IMR-90 (cell line): ENCODE measurements at regions not wholly inside any gene's neighbourhood (a gene's known extent, or its start where the extent isn't known, plus 50 kb on each side); places are given as distances from the start of the nearest gene placed in this dataset.

Experiments used
- ATAC-seq: fragments of 200-7000 bp; cut with Tn5 transposase; 2 replicates; pipeline ENCODE4 v1.9.1; 2020; ENCODE audit warnings: low read depth, mild to moderate bottlenecking, moderate library complexity
- BruUV-seq: library from RNA; stranded (reverse); fragments of 400-500 nt; replicated peaks from 2 replicates; lab custom pipeline; 2021; lab: Mats Ljungman, UMichigan
- CTCF ChIA-PET: fragments of 300-600 bp; formaldehyde crosslinking; extraction: SDS; loops from one replicate; lab custom pipeline; 2021; ENCODE audit warnings: antibody characterized with exemption; lab: Yijun Ruan, JAX
- POLR2A ChIA-PET: fragments of 300-600 bp; sonication (Branson Sonifier 250); formaldehyde crosslinking; loops from one replicate; lab custom pipeline; 2022; ENCODE audit warnings: antibody characterized with exemption; ENCODE audit not compliant: unreplicated experiment; lab: Charles Lee
- DNase-seq: peaks from one replicate; pipeline ENCODE4 v3.0.0; 2013
- H2AFZ ChIP-seq: replicated peaks from 2 replicates; pipeline ENCODE3; 2013; ENCODE audit warnings: low read length, mild to moderate bottlenecking; ENCODE audit not compliant: poor library complexity
- H2AK5ac ChIP-seq: 2 replicates; pipeline ENCODE4 v1.6.1; 2013; ENCODE audit warnings: low read depth, low read length, inconsistent platforms
- H2AK9ac ChIP-seq: replicated peaks from 2 replicates; pipeline ENCODE3; 2013; ENCODE audit warnings: mild to moderate bottlenecking, low read depth, low read length, moderate library complexity; ENCODE audit not compliant: poor library complexity
- H2BK120ac ChIP-seq: 2 replicates; pipeline ENCODE4 v1.6.1; 2013; ENCODE audit warnings: low read depth, low read length, inconsistent platforms
- H2BK15ac ChIP-seq: 3 replicates; pipeline ENCODE4 v1.6.1; 2013; ENCODE audit warnings: low read depth, low read length, inconsistent platforms
- H2BK20ac ChIP-seq: 2 replicates; pipeline ENCODE4 v1.6.1; 2013; ENCODE audit warnings: low read depth, mild to moderate bottlenecking, inconsistent platforms, low read length, moderate library complexity
- H2BK5ac ChIP-seq: 2 replicates; pipeline ENCODE4 v1.6.1; 2013; ENCODE audit warnings: mild to moderate bottlenecking, low read depth, low read length, inconsistent platforms; ENCODE audit not compliant: poor library complexity, severe bottlenecking
- H3K14ac ChIP-seq: replicated peaks from 2 replicates; pipeline ENCODE4 v1.6.1; 2013; ENCODE audit warnings: low read depth, low read length, inconsistent platforms
- H3K18ac ChIP-seq: 2 replicates; pipeline ENCODE4 v1.6.1; 2013; ENCODE audit warnings: low read depth, low read length, control low read depth
- H3K23ac ChIP-seq: 2 replicates; pipeline ENCODE4 v1.6.1; 2013; ENCODE audit warnings: low read depth, low read length, inconsistent platforms
- H3K27ac ChIP-seq: 2 replicates; pipeline ENCODE4 v1.5.1; 2013; ENCODE audit warnings: mild to moderate bottlenecking, control low read depth, low read length; ENCODE audit not compliant: insufficient read depth
- H3K27me3 ChIP-seq: 2 replicates; pipeline ENCODE4 v1.6.1; 2013; ENCODE audit warnings: low read length; ENCODE audit not compliant: control insufficient read depth, insufficient read depth
- H3K36me3 ChIP-seq: 2 replicates; pipeline ENCODE4 v1.6.1; 2013; ENCODE audit warnings: low read length, mixed read lengths; ENCODE audit not compliant: control insufficient read depth, insufficient read depth
- H3K4ac ChIP-seq: 2 replicates; pipeline ENCODE4 v1.6.1; 2013; ENCODE audit warnings: low read depth, low read length, inconsistent platforms
- H3K4me1 ChIP-seq: 2 replicates; pipeline ENCODE4 v1.6.1; 2013; ENCODE audit warnings: low read length, mixed read lengths; ENCODE audit not compliant: control insufficient read depth, insufficient read depth
- H3K4me2 ChIP-seq: 2 replicates; pipeline ENCODE4 v1.6.1; 2013; ENCODE audit warnings: low read depth, mild to moderate bottlenecking, control low read depth, low read length, moderate library complexity
- H3K4me3 ChIP-seq: 2 replicates; pipeline ENCODE4 v1.5.1; 2013; ENCODE audit warnings: low read depth, mild to moderate bottlenecking, control low read depth, low read length, moderate library complexity; ENCODE audit not compliant: insufficient read depth
- H3K56ac ChIP-seq: 2 replicates; pipeline ENCODE4 v1.6.1; 2013; ENCODE audit warnings: low read length, inconsistent platforms; ENCODE audit not compliant: insufficient read depth; ENCODE audit errors: extremely low read depth
- H3K79me1 ChIP-seq, 2 experiments: 2 replicates each; pipeline ENCODE4 v1.6.1; 2013; ENCODE audit warnings: low read length in 2 of 2, inconsistent platforms in 1 of 2, low read depth in 1 of 2
- H3K9ac ChIP-seq: 2 replicates; pipeline ENCODE4 v1.6.1; 2013; ENCODE audit warnings: low read depth, low read length, control low read depth
- H3K9me1 ChIP-seq: 2 replicates; pipeline ENCODE4 v1.6.1; 2013; ENCODE audit warnings: low read length, inconsistent platforms; ENCODE audit not compliant: insufficient read depth
- H3K9me3 ChIP-seq: 2 replicates; pipeline ENCODE4 v1.6.1; 2013; ENCODE audit warnings: low read length; ENCODE audit not compliant: control insufficient read depth, insufficient read depth
- H4K20me1 ChIP-seq: 2 replicates; pipeline ENCODE4 v1.6.1; 2013; ENCODE audit warnings: low read length, inconsistent platforms; ENCODE audit not compliant: insufficient read depth
- H4K5ac ChIP-seq: 2 replicates; pipeline ENCODE4 v1.6.1; 2013; ENCODE audit warnings: mild to moderate bottlenecking, low read depth, low read length, control low read depth
- H4K8ac ChIP-seq, 2 experiments: 2 replicates each; pipeline ENCODE4 v1.6.1; 2013; ENCODE audit warnings: low read depth in 2 of 2, low read length in 2 of 2, control low read depth in 1 of 2, inconsistent platforms in 1 of 2
- H4K91ac ChIP-seq: 2 replicates; pipeline ENCODE4 v1.6.1; 2013; ENCODE audit warnings: low read depth, low read length, inconsistent platforms; ENCODE audit not compliant: insufficient read depth
- BHLHE40 ChIP-seq: fragments of 150-350 bp; IDR thresholded peaks from 2 replicates; pipeline ENCODE4 v1.6.1; 2016; ENCODE audit warnings: mild to moderate bottlenecking, low read depth, low read length
- CEBPB ChIP-seq: IDR thresholded peaks from 2 replicates; pipeline ENCODE4 v1.6.1; 2012; ENCODE audit warnings: low read depth, low read length, improper control_type of control experiment
- CHD1 ChIP-seq: IDR thresholded peaks from 2 replicates; pipeline ENCODE4 v1.6.1; 2012; ENCODE audit warnings: low read depth, low read length, improper control_type of control experiment
- CTCF ChIP-seq: conservative IDR thresholded peaks from 2 replicates; pipeline ENCODE4 v1.5.1; 2012; ENCODE audit warnings: mild to moderate bottlenecking, low read depth, low read length, improper control_type of control experiment
- ELK1 ChIP-seq: fragments of 150-350 bp; IDR thresholded peaks from 2 replicates; pipeline ENCODE4 v1.6.1; 2016; ENCODE audit warnings: low read depth, mild to moderate bottlenecking, low read length, moderate library complexity, borderline replicate concordance
- FOS ChIP-seq: fragments of 150-350 bp; IDR thresholded peaks from 2 replicates; pipeline ENCODE4 v1.6.1; 2016; ENCODE audit warnings: low read depth, low read length
- MAFK ChIP-seq: IDR thresholded peaks from 2 replicates; pipeline ENCODE4 v1.6.1; 2012; ENCODE audit warnings: low read depth, low read length, improper control_type of control experiment
- MAZ ChIP-seq: IDR thresholded peaks from 2 replicates; pipeline ENCODE4 v1.6.1; 2012; ENCODE audit warnings: low read depth, mild to moderate bottlenecking, low read length, improper control_type of control experiment, moderate library complexity, borderline replicate concordance
- MXI1 ChIP-seq: IDR thresholded peaks from 2 replicates; pipeline ENCODE4 v1.6.1; 2012; ENCODE audit warnings: low read depth, mild to moderate bottlenecking, low read length, moderate library complexity, borderline replicate concordance
- NFE2L2 ChIP-seq: fragments of 150-350 bp; IDR thresholded peaks from 2 replicates; pipeline ENCODE4 v1.6.1; 2016; ENCODE audit warnings: low read depth, mild to moderate bottlenecking, low read length
- POLR2A ChIP-seq: IDR thresholded peaks from 2 replicates; pipeline ENCODE4 v1.6.1; 2012; ENCODE audit warnings: mild to moderate bottlenecking, low read depth, low read length
- RAD21 ChIP-seq: IDR thresholded peaks from 2 replicates; pipeline ENCODE4 v1.6.1; 2012; ENCODE audit warnings: low read length, improper control_type of control experiment
- RCOR1 ChIP-seq: IDR thresholded peaks from 2 replicates; pipeline ENCODE4 v1.6.1; 2012; ENCODE audit warnings: mild to moderate bottlenecking, low read length, improper control_type of control experiment; ENCODE audit not compliant: insufficient replicate concordance
- RFX5 ChIP-seq: IDR thresholded peaks from 2 replicates; pipeline ENCODE4 v1.8.0; 2012; ENCODE audit warnings: low read depth, mild to moderate bottlenecking, low read length, moderate library complexity
- SMC3 ChIP-seq: fragments of 150-350 bp; IDR thresholded peaks from 2 replicates; pipeline ENCODE4 v1.6.1; 2016; ENCODE audit warnings: low read depth, mild to moderate bottlenecking, antibody characterized with exemption, low read length, moderate library complexity
- USF2 ChIP-seq: fragments of 150-350 bp; IDR thresholded peaks from 2 replicates; pipeline ENCODE4 v1.6.1; 2017; ENCODE audit warnings: mild to moderate bottlenecking, antibody characterized with exemption, low read length, low read depth
- WGBS, 2 experiments: methylation state at CpG; one replicate each; pipeline versions ENCODE4 v1.1.5 to v1.1.7; 2013; ENCODE audit warnings: missing lambda C conversion rate in 2 of 2; ENCODE audit not compliant: insufficient read length in 1 of 2; ENCODE audit errors: extremely low coverage in 2 of 2; 5-methylcytosine and 5-hydroxymethylcytosine counted together
- dilution Hi-C: fragments of 300-500 bp; cut with HindIII; formaldehyde crosslinking; loops from one replicate; pipeline ENCODE4 v1.14.3; 2018; ENCODE audit warnings: low sequenced_read_pairs; ENCODE audit not compliant: unreplicated experiment
- in situ Hi-C: fragments of 300-500 bp; cut with MboI; formaldehyde crosslinking; loops from 3 replicates; pipeline ENCODE4 v1.14.3; 2019; ENCODE audit warnings: low sequenced_read_pairs, inconsistent platforms, mixed read lengths
- intact Hi-C: fragments of 100-400 bp; cut with micrococcal nuclease; formaldehyde crosslinking; loops from 2 replicates; pipeline ENCODE4 v1.10.0; 2022

- no peak overlapping the region for H3K18ac ChIP-seq
- intact Hi-C loops, result no loop called here
- no peaks in the 10 kb centered on the region for H4K20me1 ChIP-seq
- no peak overlapping the region for H3K4me2 ChIP-seq
- H3K9me1 ChIP-seq, result no peaks in the 10 kb centered on the region
- no peaks in the 10 kb centered on the region for H3K4me1 ChIP-seq
- BruUV-seq, result no TSS peak
- CTCF ChIA-PET, result no interaction called here
- TF ChIP-seq MXI1, result no peak
- no peak for TF ChIP-seq POLR2A
- TF ChIP-seq RFX5, result no peak
- no peak for TF ChIP-seq NFE2L2
- TF ChIP-seq MAFK, result no peak
- TF ChIP-seq USF2, result no peak
- TF ChIP-seq RCOR1, result no peak
- no peak for TF ChIP-seq CHD1
- TF ChIP-seq BHLHE40, result no peak
- TF ChIP-seq CTCF, result no peak
- no peak for TF ChIP-seq SMC3
- no peak for TF ChIP-seq MAZ
- TF ChIP-seq RAD21, result no peak
- TF ChIP-seq FOS, result no peak
- no peak for TF ChIP-seq CEBPB
- TF ChIP-seq ELK1, result no peak
- no peak overlapping the region for H3K4ac ChIP-seq
- no peak overlapping the region for H3K23ac ChIP-seq
- no peak overlapping the region for H3K9ac ChIP-seq
- no CpG with 5 or more reads among the region's 2 CpGs for WGBS, 2 experiments
- H4K91ac ChIP-seq, result no peak overlapping the region
- DNase-seq (peak; percentile 19), ATAC-seq (no peak)
- no peak overlapping the region for H3K27ac ChIP-seq
- no peak overlapping the region for H2BK20ac ChIP-seq
- no peak overlapping the region for H4K5ac ChIP-seq
- H2AFZ ChIP-seq, result no peak overlapping the region
- peaks cover 3% of the 10 kb centered on the region; the same call in 1 of the 2 replicates for H3K9me3 ChIP-seq
- no peak overlapping the region for H2BK5ac ChIP-seq
- H4K8ac ChIP-seq, result no peak overlapping the region
- in situ Hi-C loops, result no loop called here
- no peaks in the 10 kb centered on the region for H3K79me1 ChIP-seq
- H3K4me3 ChIP-seq, result no peak overlapping the region
- H2AK5ac ChIP-seq, result no peak overlapping the region
- no peak overlapping the region for H3K56ac ChIP-seq
- no peak overlapping the region for H2AK9ac ChIP-seq
- POLR2A ChIA-PET, result no interaction called here
- H3K36me3 ChIP-seq, result no peaks in the 10 kb centered on the region
- no peaks in the 10 kb centered on the region for H3K27me3 ChIP-seq
- no peak overlapping the region for H2BK120ac ChIP-seq
- H3K14ac ChIP-seq, result no peak overlapping the region
- no peak overlapping the region for H2BK15ac ChIP-seq
- dilution Hi-C loops, result no loop called here
Measured at GRCh38 chr7:130822642-130823041, 88.6 kb upstream of the KLF14 start.
